HFF-Myc (cell line): ENCODE measurements at regions not wholly inside any gene's neighbourhood (a gene's known extent, or its start where the extent isn't known, plus 50 kb on each side); places are given as distances from the start of the nearest gene placed in this dataset.

Source experiments
- DNase-seq: peaks from one replicate; pipeline ENCODE4 v3.0.0-alpha.2; 2011; ENCODE audit warnings: low read depth; ENCODE audit errors: extremely low read depth
- H3K4me3 ChIP-seq: replicated peaks from 2 replicates; pipeline ENCODE4 v1.5.1; 2011; ENCODE audit warnings: low read depth, mild to moderate bottlenecking, control low read depth, low read length
- CTCF ChIP-seq: IDR thresholded peaks from 2 replicates; pipeline ENCODE4 v1.5.1; 2012; ENCODE audit warnings: mild to moderate bottlenecking, low read depth, low read length, control low read depth; ENCODE audit errors: missing control alignments

- no peak for DNase-seq
- no peak overlapping the region for H3K4me3 ChIP-seq
- TF ChIP-seq CTCF, result no peak
Observed at GRCh38 chr2:9763356-9764152, 79.7 kb upstream of the TAF1B start.

GRCh38 chr2:9764153-9764778 is 79.0 kb upstream of the TAF1B start:
- no peak for TF ChIP-seq CTCF
- no peak overlapping the region for H3K4me3 ChIP-seq
- no peak for DNase-seq

- H3K4me3 ChIP-seq, result no peak overlapping the region
- no peak for TF ChIP-seq CTCF
- no peak for DNase-seq
Observed at GRCh38 chr2:9765611-9766531, 77.4 kb upstream of the TAF1B start.

GRCh38 chr2:9767656-9768281 is 75.5 kb upstream of the TAF1B start:
- no peak for DNase-seq
- H3K4me3 ChIP-seq, result no peak overlapping the region
- no peak for TF ChIP-seq CTCF

- no peak overlapping the region for H3K4me3 ChIP-seq
- peak; percentile 30 for TF ChIP-seq CTCF
- no peak for DNase-seq
Observed at GRCh38 chr2:9768388-9768787, 74.9 kb upstream of the TAF1B start.
